WERI-Rb-1 (cell line): ENCODE measurements at regions not wholly inside any gene's neighbourhood (a gene's known extent, or its start where the extent isn't known, plus 50 kb on each side); places are given as distances from the start of the nearest gene placed in this dataset.
A peak's percentile ranks its signal among the peaks of the same experiment; 100 is the strongest.

Experiments used
- DNase-seq: peaks from one replicate; pipeline ENCODE4 v3.0.0-alpha.2; 2020
- H3K27ac ChIP-seq: fragments of 250-450 bp; sonication (Bioruptor Pico); 2 replicates; pipeline ENCODE4 v1.5.1; 2020; ENCODE audit warnings: mild to moderate bottlenecking, moderate library complexity
- H3K27me3 ChIP-seq: fragments of 250-450 bp; sonication (Bioruptor Pico); 2 replicates; pipeline ENCODE4 v1.5.1; 2021; ENCODE audit warnings: mild to moderate bottlenecking, low read depth, moderate library complexity; ENCODE audit not compliant: insufficient read depth, severe bottlenecking
- H3K36me3 ChIP-seq: fragments of 250-450 bp; sonication (Bioruptor Pico); 2 replicates; pipeline ENCODE4 v1.5.1; 2020; ENCODE audit warnings: mild to moderate bottlenecking, moderate library complexity
- H3K4me3 ChIP-seq: 2 replicates; pipeline ENCODE4 v1.5.1; 2011; ENCODE audit warnings: low read depth, mild to moderate bottlenecking, control low read depth, low read length
- H3K9me3 ChIP-seq: fragments of 250-450 bp; sonication (Bioruptor Pico); 2 replicates; pipeline ENCODE4 v1.5.1; 2021; ENCODE audit warnings: mild to moderate bottlenecking, moderate library complexity; ENCODE audit not compliant: severe bottlenecking
- CTCF ChIP-seq: IDR thresholded peaks from 2 replicates; pipeline ENCODE4 v1.5.1; 2011; ENCODE audit warnings: low read depth, mild to moderate bottlenecking, control low read depth, inconsistent platforms, low read length

GRCh38 chr5:30195036-30195435 lies 998.5 kb upstream of the CDH6 start:
- no peak for TF ChIP-seq CTCF
- no peak overlapping the region for H3K4me3 ChIP-seq
- H3K27ac ChIP-seq = no peak overlapping the region
- DNase-seq = no peak
- H3K27me3 ChIP-seq = no peaks in the 10 kb centered on the region
- H3K9me3 ChIP-seq = no peaks in the 10 kb centered on the region
- H3K36me3 ChIP-seq = no peaks in the 10 kb centered on the region

DNA sequence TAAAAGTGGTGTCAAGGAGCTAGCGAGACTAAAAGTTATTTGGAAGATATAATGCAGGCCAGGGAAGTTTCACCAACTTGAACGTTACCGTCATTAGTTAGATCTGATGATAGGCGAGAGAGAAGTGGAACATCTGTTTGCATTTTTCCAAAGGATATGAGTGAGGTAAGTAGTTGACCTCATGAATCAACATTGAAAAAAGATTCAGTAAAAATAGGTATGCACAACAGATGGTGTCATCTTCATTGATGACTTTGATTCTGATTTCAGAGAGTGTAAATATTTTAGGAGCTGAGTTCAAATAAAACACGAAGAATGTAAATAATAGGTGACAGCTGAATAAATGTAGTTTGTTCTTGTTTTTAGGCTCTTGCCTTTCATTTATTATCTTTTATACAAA lies 998.9 kb upstream of the CDH6 start:
- TF ChIP-seq CTCF = no peak
- DNase-seq = no peak
- Histone ChIP-seq H3K27me3 (no peaks in the 10 kb centered on the region), H3K36me3 (no peaks in the 10 kb centered on the region), H3K4me3 (no peak overlapping the region), H3K27ac (no peak overlapping the region), H3K9me3 (no peaks in the 10 kb centered on the region)

DNA sequence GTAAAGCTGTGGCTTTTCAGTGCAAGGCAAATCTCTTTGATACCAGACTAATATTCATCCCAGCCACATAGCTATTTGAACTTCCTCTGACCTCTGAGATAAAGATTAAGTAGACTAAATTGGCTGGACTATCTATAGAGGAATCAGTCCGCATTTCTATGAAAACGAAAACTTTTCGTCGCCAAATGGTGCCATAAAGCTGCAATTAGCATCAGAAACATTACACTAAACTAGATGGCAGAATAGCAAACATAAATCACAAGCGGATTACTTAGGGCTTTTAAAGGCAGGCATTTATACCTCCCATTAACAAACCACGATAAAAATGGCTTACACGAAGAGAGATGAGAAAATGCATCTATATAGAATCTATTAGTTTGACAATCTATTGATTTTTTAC lies 1009.7 kb upstream of the CDH6 start:
- no peaks in the 10 kb centered on the region for H3K36me3 ChIP-seq
- no peak for TF ChIP-seq CTCF
- H3K9me3 ChIP-seq = no peaks in the 10 kb centered on the region
- no peak overlapping the region for H3K4me3 ChIP-seq
- no peak overlapping the region for H3K27ac ChIP-seq
- no peaks in the 10 kb centered on the region for H3K27me3 ChIP-seq
- peak; percentile 20 for DNase-seq

GRCh38 chr5:30156156-30156555 lies 1037.3 kb upstream of the CDH6 start:
- no peak overlapping the region for H3K27ac ChIP-seq
- DNase-seq = no peak
- no peaks in the 10 kb centered on the region for H3K9me3 ChIP-seq
- no peak overlapping the region for H3K4me3 ChIP-seq
- TF ChIP-seq CTCF = no peak
- H3K27me3 ChIP-seq = no peaks in the 10 kb centered on the region
- no peaks in the 10 kb centered on the region for H3K36me3 ChIP-seq

DNA sequence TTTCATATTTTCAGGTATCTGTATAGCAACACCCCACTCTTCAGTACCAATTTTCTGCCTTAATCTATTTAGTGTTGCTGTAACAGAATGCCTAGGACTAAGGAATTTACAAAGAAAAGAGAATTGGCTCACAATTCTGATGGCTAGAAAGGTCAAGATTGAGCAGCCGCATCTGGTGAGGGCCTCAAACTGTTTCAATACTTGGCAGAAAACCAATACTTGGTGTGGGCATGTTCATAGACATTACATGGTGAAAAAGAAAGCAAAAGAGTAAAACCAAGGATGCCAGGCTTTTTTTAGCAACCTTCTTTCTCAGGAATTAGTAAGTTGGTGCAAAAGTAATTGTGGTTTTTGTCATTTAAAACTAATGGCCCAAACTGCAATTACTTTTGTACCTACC lies 1041.1 kb upstream of the CDH6 start:
- TF ChIP-seq CTCF = no peak
- DNase-seq = no peak
- Histone ChIP-seq H3K36me3 (no peaks in the 10 kb centered on the region), H3K27ac (no peak overlapping the region), H3K27me3 (no peaks in the 10 kb centered on the region), H3K4me3 (no peak overlapping the region), H3K9me3 (no peaks in the 10 kb centered on the region)

DNA sequence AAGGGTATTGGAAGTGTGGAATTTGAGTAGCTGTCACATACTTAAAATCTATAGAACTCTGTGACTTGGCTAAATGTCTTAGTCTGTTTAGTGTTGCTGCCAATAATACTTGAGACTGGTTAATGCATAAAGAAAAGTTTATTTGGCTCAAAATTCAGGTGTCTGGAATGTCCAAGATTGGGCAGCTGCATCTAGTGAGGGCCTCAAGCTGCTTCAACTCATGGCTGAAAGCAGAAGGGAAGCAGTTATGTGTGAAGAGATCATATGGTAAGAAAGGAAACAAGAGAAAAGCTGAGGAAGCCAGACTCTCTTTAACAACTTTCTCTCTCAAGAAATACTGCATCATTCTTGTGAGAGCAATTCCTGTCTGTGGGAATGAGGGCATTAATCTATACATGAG lies 1043.3 kb upstream of the CDH6 start:
- DNase-seq = no peak
- no peaks in the 10 kb centered on the region for H3K36me3 ChIP-seq
- H3K27ac ChIP-seq = no peak overlapping the region
- no peak overlapping the region for H3K4me3 ChIP-seq
- H3K27me3 ChIP-seq = no peaks in the 10 kb centered on the region
- H3K9me3 ChIP-seq = no peaks in the 10 kb centered on the region
- no peak for TF ChIP-seq CTCF
